Breast epithelium (tissue), 4 donors: ENCODE measurements at regions not wholly inside any gene's neighbourhood (a gene's known extent, or its start where the extent isn't known, plus 50 kb on each side); places are given as distances from the start of the nearest gene placed in this dataset.

Source experiments
- DNase-seq, 2 donors: peaks; one replicate each; pipeline ENCODE4 v3.0.0-alpha.2; 2019; ENCODE audit warnings: low spot score in 2 of 2
- H3K27ac ChIP-seq, 2 donors: fragments of 200-600 bp; sonication (generic) in 1 of 2; one replicate each; pipeline ENCODE4 v1.5.1; 2016 to 2019; ENCODE audit warnings: mild to moderate bottlenecking in 1 of 2
- H3K27me3 ChIP-seq, 2 donors: fragments of 200-600 bp; sonication (generic) in 1 of 2; one replicate each; pipeline versions ENCODE4 v1.5.1 to v1.6.0; 2017 to 2019; ENCODE audit warnings: control low read depth in 1 of 2, mild to moderate bottlenecking in 1 of 2
- H3K36me3 ChIP-seq: fragments of 200-600 bp; one replicate; pipeline ENCODE4 v1.5.1; 2019
- H3K4me1 ChIP-seq, 2 donors: fragments of 200-600 bp; sonication (generic); one replicate each; pipeline ENCODE4 v1.5.1; 2016 to 2019; ENCODE audit warnings: control low read depth in 1 of 2
- H3K4me3 ChIP-seq, 3 donors: fragments of 200-600 bp; sonication (generic); 1 replicate in 2 of 3; 2 replicates in 1 of 3; pipeline ENCODE4 v1.5.1; 2016 to 2019; ENCODE audit warnings: mild to moderate bottlenecking in 3 of 3, moderate library complexity in 2 of 3
- H3K9me3 ChIP-seq, 2 donors: fragments of 200-600 bp; sonication (generic) in 1 of 2; one replicate each; pipeline ENCODE4 v1.5.1; 2016 to 2019; ENCODE audit warnings: control low read depth in 1 of 2
- POLR2A ChIP-seq: fragments of 450-650 bp; IDR thresholded peaks from one replicate; pipeline ENCODE4 v1.6.1; 2016; ENCODE audit warnings: antibody characterized with exemption, mild to moderate bottlenecking, moderate library complexity
- POLR2AphosphoS5 ChIP-seq, 3 donors: sonication (generic); formaldehyde crosslinking; IDR thresholded peaks; one replicate each; pipeline ENCODE4 v1.6.1; 2017; ENCODE audit warnings: antibody characterized with exemption in 3 of 3
- intact Hi-C: fragments of 100-400 bp; cut with DNase I; formaldehyde crosslinking; loops from one replicate; pipeline ENCODE4 v1.15.1; 2023; ENCODE audit warnings: low total_unique reads
- TF ChIP-seq, protein P1 (sequence below), 3 donors: fragments of 450-650 bp; IDR thresholded peaks; one replicate each; pipeline ENCODE4 v1.5.1; 2016 to 2017; ENCODE audit warnings: antibody characterized with exemption in 3 of 3, mild to moderate bottlenecking in 3 of 3, moderate library complexity in 3 of 3

GRCh38 chr5:8825139-8825757 is 720.6 kb downstream of the SEMA5A start:
- no peaks in the 10 kb centered on the region for H3K9me3 ChIP-seq
- DNase-seq, result no peak
- no peak overlapping the region for H3K4me3 ChIP-seq
- TF ChIP-seq POLR2AphosphoS5 (IDR thresholded peaks at IDR 0.05), result no peak
- TF ChIP-seq, protein P1, sequence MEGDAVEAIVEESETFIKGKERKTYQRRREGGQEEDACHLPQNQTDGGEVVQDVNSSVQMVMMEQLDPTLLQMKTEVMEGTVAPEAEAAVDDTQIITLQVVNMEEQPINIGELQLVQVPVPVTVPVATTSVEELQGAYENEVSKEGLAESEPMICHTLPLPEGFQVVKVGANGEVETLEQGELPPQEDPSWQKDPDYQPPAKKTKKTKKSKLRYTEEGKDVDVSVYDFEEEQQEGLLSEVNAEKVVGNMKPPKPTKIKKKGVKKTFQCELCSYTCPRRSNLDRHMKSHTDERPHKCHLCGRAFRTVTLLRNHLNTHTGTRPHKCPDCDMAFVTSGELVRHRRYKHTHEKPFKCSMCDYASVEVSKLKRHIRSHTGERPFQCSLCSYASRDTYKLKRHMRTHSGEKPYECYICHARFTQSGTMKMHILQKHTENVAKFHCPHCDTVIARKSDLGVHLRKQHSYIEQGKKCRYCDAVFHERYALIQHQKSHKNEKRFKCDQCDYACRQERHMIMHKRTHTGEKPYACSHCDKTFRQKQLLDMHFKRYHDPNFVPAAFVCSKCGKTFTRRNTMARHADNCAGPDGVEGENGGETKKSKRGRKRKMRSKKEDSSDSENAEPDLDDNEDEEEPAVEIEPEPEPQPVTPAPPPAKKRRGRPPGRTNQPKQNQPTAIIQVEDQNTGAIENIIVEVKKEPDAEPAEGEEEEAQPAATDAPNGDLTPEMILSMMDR (IDR thresholded peaks at IDR 0.05), result no peak
- no peak for TF ChIP-seq POLR2A
- no peaks in the 10 kb centered on the region for H3K4me1 ChIP-seq
- H3K36me3 ChIP-seq, result no peaks in the 10 kb centered on the region
- intact Hi-C loops, result no loop called here
- H3K27ac ChIP-seq, result no peak overlapping the region
- no peaks in the 10 kb centered on the region for H3K27me3 ChIP-seq

DNA sequence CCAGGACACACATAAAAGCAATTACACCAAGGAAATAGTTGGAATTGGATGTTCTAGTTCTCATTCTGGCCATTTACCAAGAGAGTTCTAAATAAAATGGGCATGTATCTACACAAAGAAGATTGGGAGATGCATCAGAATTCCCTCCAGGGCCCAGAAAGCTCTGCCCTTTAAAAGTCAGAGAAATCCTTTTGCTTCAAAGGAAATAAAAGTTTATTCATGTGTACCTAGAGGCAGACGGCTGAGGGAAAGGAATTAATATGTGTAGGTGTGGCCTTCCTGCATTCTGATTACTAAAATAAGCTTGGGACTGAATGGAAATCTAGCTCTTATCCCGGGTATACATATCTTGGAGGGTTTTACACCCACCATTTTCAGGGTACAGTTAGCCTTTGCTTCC is 719.4 kb downstream of the SEMA5A start:
- no peak overlapping the region for H3K4me3 ChIP-seq
- no peaks in the 10 kb centered on the region for H3K4me1 ChIP-seq
- DNase-seq, result no peak
- no peak overlapping the region for H3K27ac ChIP-seq
- intact Hi-C loops, result no loop called here
- TF ChIP-seq POLR2A, result no peak
- TF ChIP-seq, protein P1 (IDR thresholded peaks at IDR 0.05), result no peak
- no peak for TF ChIP-seq POLR2AphosphoS5 (IDR thresholded peaks at IDR 0.05)
- no peaks in the 10 kb centered on the region for H3K36me3 ChIP-seq
- no peaks in the 10 kb centered on the region for H3K27me3 ChIP-seq
- H3K9me3 ChIP-seq, result no peaks in the 10 kb centered on the region

GRCh38 chr5:8827696-8828095 is 718.2 kb downstream of the SEMA5A start:
- intact Hi-C loops, result no loop called here
- Histone ChIP-seq H3K4me1 (no peaks in the 10 kb centered on the region), H3K27ac (no peak overlapping the region), H3K9me3 (no peaks in the 10 kb centered on the region), H3K36me3 (no peaks in the 10 kb centered on the region), H3K27me3 (no peaks in the 10 kb centered on the region), H3K4me3 (no peak overlapping the region)
- DNase-seq, result no peak
- TF ChIP-seq, protein P1 (IDR thresholded peaks at IDR 0.05), result no peak
- TF ChIP-seq POLR2AphosphoS5 (IDR thresholded peaks at IDR 0.05) (no peak), POLR2A (no peak)

DNA sequence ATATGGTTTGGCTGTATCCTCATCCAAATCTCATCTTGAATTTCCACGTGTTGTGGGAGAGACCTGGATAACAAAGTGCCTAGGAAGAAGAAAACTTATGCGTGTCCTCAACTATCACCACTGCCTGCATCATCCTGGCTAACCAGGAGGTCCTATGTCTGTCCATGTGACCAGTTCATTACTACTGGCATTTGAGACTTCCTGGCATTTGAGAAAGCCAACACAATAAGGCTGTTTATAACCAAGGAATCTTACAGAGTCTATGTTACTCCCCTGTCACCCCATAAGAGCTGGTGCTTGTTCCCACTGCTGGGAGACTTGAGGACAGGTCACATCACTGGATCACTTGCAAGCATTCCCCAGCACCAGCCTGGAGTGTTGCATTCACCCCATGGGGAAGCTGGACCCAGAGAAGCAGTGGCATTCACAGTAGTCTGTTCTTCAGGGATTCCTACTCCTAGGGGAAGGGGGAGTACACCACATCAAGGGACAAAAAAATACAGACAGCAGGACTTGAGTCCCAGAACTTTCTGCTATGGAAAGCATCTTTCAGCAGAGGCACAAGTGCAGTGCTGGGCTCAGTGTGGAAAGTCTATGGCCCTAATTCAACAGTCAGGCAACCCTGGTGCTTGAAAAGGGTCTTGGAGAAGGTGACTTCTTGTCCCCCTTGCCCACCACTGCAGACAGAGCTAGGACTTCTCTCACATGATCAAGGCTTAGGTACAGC is 717.1 kb downstream of the SEMA5A start:
- H3K9me3 ChIP-seq, result no peaks in the 10 kb centered on the region
- intact Hi-C loops, result no loop called here
- no peaks in the 10 kb centered on the region for H3K36me3 ChIP-seq
- TF ChIP-seq POLR2AphosphoS5 (IDR thresholded peaks at IDR 0.05) (no peak), POLR2A (no peak)
- TF ChIP-seq, protein P1 (IDR thresholded peaks at IDR 0.05), result no peak
- no peak overlapping the region for H3K27ac ChIP-seq
- H3K27me3 ChIP-seq, result no peaks in the 10 kb centered on the region
- no peaks in the 10 kb centered on the region for H3K4me1 ChIP-seq
- H3K4me3 ChIP-seq, result no peak overlapping the region
- DNase-seq, result no peak

- intact Hi-C loops, result no loop called here
- Histone ChIP-seq H3K4me1 (no peaks in the 10 kb centered on the region), H3K9me3 (no peaks in the 10 kb centered on the region), H3K27me3 (no peaks in the 10 kb centered on the region), H3K36me3 (no peaks in the 10 kb centered on the region), H3K4me3 (no peak overlapping the region), H3K27ac (no peak overlapping the region)
- no peak for DNase-seq
- TF ChIP-seq POLR2AphosphoS5 (IDR thresholded peaks at IDR 0.05), result no peak
- TF ChIP-seq, protein P1 (IDR thresholded peaks at IDR 0.05), result no peak
Measured at GRCh38 chr5:8829323-8830029, 716.4 kb downstream of the SEMA5A start.
